GM12892 (cell line): ENCODE measurements at regions not wholly inside any gene's neighbourhood (a gene's known extent, or its start where the extent isn't known, plus 50 kb on each side); places are given as distances from the start of the nearest gene placed in this dataset.

ENCODE experiments used
- POLR2A ChIP-seq: IDR thresholded peaks from 2 replicates; pipeline ENCODE4 v1.6.1; 2011; ENCODE audit warnings: low read depth, low read length, control low read depth
- POLR2AphosphoS5 ChIP-seq: IDR thresholded peaks from 2 replicates; pipeline ENCODE4 v1.6.1; 2011; ENCODE audit warnings: low read depth, low read length, control low read depth
- TAF1 ChIP-seq: IDR thresholded peaks from 2 replicates; pipeline ENCODE4 v1.6.1; 2011; ENCODE audit warnings: low read depth, mild to moderate bottlenecking, control low read depth, low read length, borderline replicate concordance

- TF ChIP-seq POLR2A: no peak
- TF ChIP-seq TAF1: no peak
- no peak for TF ChIP-seq POLR2AphosphoS5
Observed at GRCh38 chr6:28010526-28010925, 53.5 kb downstream of the OR2B6 start.
